CD14-positive monocyte (primary cell): ENCODE measurements at regions not wholly inside any gene's neighbourhood (a gene's known extent, or its start where the extent isn't known, plus 50 kb on each side); places are given as distances from the start of the nearest gene placed in this dataset.

Experiments
- DNase-seq, 3 donors: peaks; one replicate each; pipeline ENCODE4 v3.0.0-alpha.2; 2011 to 2022
- H2AFZ ChIP-seq: 2 replicates; pipeline ENCODE4 v1.6.0; 2012; ENCODE audit warnings: mild to moderate bottlenecking, low read depth, low read length, inconsistent platforms; ENCODE audit not compliant: insufficient read depth, poor library complexity, severe bottlenecking
- H3K27ac ChIP-seq, 2 donors: 1 replicate in 1 of 2; 2 replicates in 1 of 2; pipeline ENCODE4 v1.5.1; 2012 to 2013; ENCODE audit warnings: low read length in 2 of 2, control low read depth in 1 of 2, inconsistent platforms in 1 of 2, low read depth in 1 of 2, mild to moderate bottlenecking in 1 of 2
- H3K27me3 ChIP-seq, 2 donors: one replicate each; pipeline versions ENCODE4 v1.6.0 to v1.6.1; 2011 to 2013; ENCODE audit warnings: low read length in 2 of 2; ENCODE audit not compliant: control insufficient read depth in 2 of 2, insufficient read depth in 2 of 2
- H3K36me3 ChIP-seq, 2 donors: replicated peaks in 1 of 2; 1 replicate in 1 of 2; 2 replicates in 1 of 2; pipeline versions ENCODE4 v1.5.1 to v1.6.1; 2012 to 2013; ENCODE audit warnings: low read length in 2 of 2, control low read depth in 1 of 2, inconsistent platforms in 1 of 2, mild to moderate bottlenecking in 1 of 2; ENCODE audit not compliant: insufficient read depth in 2 of 2, control insufficient read depth in 1 of 2
- H3K4me1 ChIP-seq, 2 donors: 1 replicate in 1 of 2; 2 replicates in 1 of 2; pipeline versions ENCODE4 v1.5.1 to v1.6.1; 2012 to 2013; ENCODE audit warnings: low read length in 2 of 2, control low read depth in 1 of 2, inconsistent platforms in 1 of 2, mild to moderate bottlenecking in 1 of 2, moderate library complexity in 1 of 2; ENCODE audit not compliant: insufficient read depth in 2 of 2, control insufficient read depth in 1 of 2
- H3K4me2 ChIP-seq: replicated peaks from 2 replicates; pipeline ENCODE3; 2012; ENCODE audit warnings: low read length, moderate library complexity, mild to moderate bottlenecking; ENCODE audit not compliant: poor library complexity, severe bottlenecking; ENCODE audit errors: extremely low read depth
- H3K4me3 ChIP-seq, 3 experiments: fragments of 200-600 bp in 1 of 3; sonication (generic) in 1 of 3; replicated peaks in 1 of 3; 1 replicate in 2 of 3; 2 replicates in 1 of 3; pipeline ENCODE4 v1.5.1; 2011 to 2013; ENCODE audit warnings: low read length in 3 of 3, mild to moderate bottlenecking in 3 of 3, control low read depth in 2 of 3, low read depth in 2 of 3, inconsistent platforms in 1 of 3, moderate library complexity in 1 of 3
- H3K79me2 ChIP-seq: 2 replicates; pipeline ENCODE4 v1.6.0; 2012; ENCODE audit warnings: mild to moderate bottlenecking, control low read depth, inconsistent platforms, low read length, moderate library complexity; ENCODE audit not compliant: insufficient read depth
- H3K9ac ChIP-seq: 2 replicates; pipeline ENCODE4 v1.6.0; 2017; ENCODE audit warnings: low read length, mild to moderate bottlenecking; ENCODE audit not compliant: insufficient read depth, poor library complexity, severe bottlenecking
- H3K9me3 ChIP-seq, 2 donors: replicated peaks in 1 of 2; 1 replicate in 1 of 2; 2 replicates in 1 of 2; pipeline versions ENCODE4 v1.5.1 to v1.6.1; 2012 to 2013; ENCODE audit warnings: low read length in 2 of 2, control low read depth in 1 of 2; ENCODE audit not compliant: control insufficient read depth in 1 of 2, insufficient read depth in 1 of 2
- H4K20me1 ChIP-seq: 2 replicates; pipeline ENCODE4 v1.6.0; 2012; ENCODE audit warnings: mild to moderate bottlenecking, low read length, control low read depth, moderate library complexity; ENCODE audit not compliant: insufficient read depth
- H3K27ac Mint-ChIP-seq, 7 donors: one replicate each; pipeline ENCODE4 v1.8.0; 2020; ENCODE audit warnings: mild to moderate bottlenecking in 7 of 7, mixed read lengths in 7 of 7, moderate library complexity in 6 of 7, inconsistent platforms in 2 of 7
- H3K27me3 Mint-ChIP-seq, 3 donors: one replicate each; pipeline ENCODE4 v1.8.0; 2021 to 2022; ENCODE audit warnings: low read depth in 3 of 3, mild to moderate bottlenecking in 3 of 3, mixed read lengths in 3 of 3, moderate library complexity in 3 of 3, inconsistent platforms in 1 of 3
- H3K36me3 Mint-ChIP-seq, 2 donors: one replicate each; pipeline ENCODE4 v1.8.0; 2020; ENCODE audit warnings: mixed read lengths in 2 of 2, inconsistent platforms in 1 of 2, mild to moderate bottlenecking in 1 of 2
- H3K4me1 Mint-ChIP-seq: one replicate; pipeline ENCODE4 v1.8.0; 2020; ENCODE audit warnings: mild to moderate bottlenecking, mixed read lengths
- H3K4me3 Mint-ChIP-seq, 2 donors: one replicate each; pipeline ENCODE4 v1.8.0; 2020; ENCODE audit warnings: mild to moderate bottlenecking in 2 of 2, mixed read lengths in 2 of 2, moderate library complexity in 1 of 2
- H3K9me3 Mint-ChIP-seq, 7 donors: one replicate each; pipeline ENCODE4 v1.8.0; 2020 to 2022; ENCODE audit warnings: mixed read lengths in 7 of 7, mild to moderate bottlenecking in 6 of 7, moderate library complexity in 6 of 7, inconsistent platforms in 2 of 7
- CTCF ChIP-seq: fragments of 200-600 bp; IDR thresholded peaks from one replicate; pipeline ENCODE4 v1.8.0; 2022; ENCODE audit warnings: antibody characterized with exemption, mild to moderate bottlenecking
- WGBS: methylation state at CpG from one replicate; pipeline ENCODE4 v1.1.5; 2013; ENCODE audit warnings: missing lambda C conversion rate; ENCODE audit not compliant: insufficient coverage; 5-methylcytosine and 5-hydroxymethylcytosine counted together
- intact Hi-C, 2 donors: fragments of 100-400 bp; cut with micrococcal nuclease; formaldehyde crosslinking; loops; one replicate each; pipeline versions ENCODE4 v1.15.0 to v1.15.1; 2023

GRCh38 chr7:46786995-46787394 is 794.9 kb downstream of the TNS3 start:
- H3K4me3 Mint-ChIP-seq, result no peak overlapping the region
- H3K79me2 ChIP-seq, result no peaks in the 10 kb centered on the region
- no peaks in the 10 kb centered on the region for H3K4me1 Mint-ChIP-seq
- no peak overlapping the region for H3K4me2 ChIP-seq
- DNase-seq, result no peak
- H3K9me3 Mint-ChIP-seq, result peaks cover 0 to 8% (median 2%) of the 10 kb centered on the region in 7 donors
- no peak overlapping the region for H3K4me3 ChIP-seq
- WGBS, result 83% methylated on average over 1 of the region's 3 CpGs
- no peaks in the 10 kb centered on the region for H3K9me3 ChIP-seq
- no peaks in the 10 kb centered on the region for H4K20me1 ChIP-seq
- H3K27ac ChIP-seq, result no peak overlapping the region
- no peak overlapping the region for H3K9ac ChIP-seq
- intact Hi-C loops, result no loop called here
- no peak overlapping the region for H2AFZ ChIP-seq
- no peak for TF ChIP-seq CTCF
- no peaks in the 10 kb centered on the region for H3K27me3 Mint-ChIP-seq
- H3K27ac Mint-ChIP-seq, result no peak overlapping the region
- H3K36me3 Mint-ChIP-seq, result no peaks in the 10 kb centered on the region
- H3K36me3 ChIP-seq, result no peaks in the 10 kb centered on the region
- no peaks in the 10 kb centered on the region for H3K4me1 ChIP-seq
- H3K27me3 ChIP-seq, result no peaks in the 10 kb centered on the region

- Mint-ChIP-seq H3K4me1 (no peaks in the 10 kb centered on the region), H3K27me3 (no peaks in the 10 kb centered on the region), H3K27ac (no peak overlapping the region), H3K9me3 (peaks cover 0 to 9% (median 2%) of the 10 kb centered on the region in 7 donors), H3K36me3 (no peaks in the 10 kb centered on the region), H3K4me3 (no peak overlapping the region)
- no peaks in the 10 kb centered on the region for H3K36me3 ChIP-seq
- no peak overlapping the region for H3K27ac ChIP-seq
- H3K4me3 ChIP-seq, result no peak overlapping the region
- no peak overlapping the region for H3K9ac ChIP-seq
- H3K79me2 ChIP-seq, result no peaks in the 10 kb centered on the region
- intact Hi-C loops, result no loop called here
- 92% methylated on average over 2 of the region's 8 CpGs for WGBS
- H4K20me1 ChIP-seq, result no peaks in the 10 kb centered on the region
- H3K4me2 ChIP-seq, result no peak overlapping the region
- DNase-seq, result no peak
- H3K27me3 ChIP-seq, result no peaks in the 10 kb centered on the region
- no peaks in the 10 kb centered on the region for H3K9me3 ChIP-seq
- H3K4me1 ChIP-seq, result no peaks in the 10 kb centered on the region
- H2AFZ ChIP-seq, result no peak overlapping the region
- no peak for TF ChIP-seq CTCF
Measured at GRCh38 chr7:46786221-46786954, 795.5 kb downstream of the TNS3 start.
